IMR-90 (cell line): ENCODE measurements at regions not wholly inside any gene's neighbourhood (a gene's known extent, or its start where the extent isn't known, plus 50 kb on each side); places are given as distances from the start of the nearest gene placed in this dataset.

Source experiments
- ATAC-seq: fragments of 200-7000 bp; cut with Tn5 transposase; 2 replicates; pipeline ENCODE4 v1.9.1; 2020; ENCODE audit warnings: low read depth, mild to moderate bottlenecking, moderate library complexity
- BruUV-seq: library from RNA; stranded (reverse); fragments of 400-500 nt; replicated peaks from 2 replicates; lab custom pipeline; 2021; lab: Mats Ljungman, UMichigan
- CTCF ChIA-PET: fragments of 300-600 bp; formaldehyde crosslinking; extraction: SDS; loops from one replicate; lab custom pipeline; 2021; ENCODE audit warnings: antibody characterized with exemption; lab: Yijun Ruan, JAX
- POLR2A ChIA-PET: fragments of 300-600 bp; sonication (Branson Sonifier 250); formaldehyde crosslinking; loops from one replicate; lab custom pipeline; 2022; ENCODE audit warnings: antibody characterized with exemption; ENCODE audit not compliant: unreplicated experiment; lab: Charles Lee
- DNase-seq: peaks from one replicate; pipeline ENCODE4 v3.0.0; 2013
- H2AFZ ChIP-seq: replicated peaks from 2 replicates; pipeline ENCODE3; 2013; ENCODE audit warnings: low read length, mild to moderate bottlenecking; ENCODE audit not compliant: poor library complexity
- H2AK5ac ChIP-seq: 2 replicates; pipeline ENCODE4 v1.6.1; 2013; ENCODE audit warnings: low read depth, low read length, inconsistent platforms
- H2AK9ac ChIP-seq: replicated peaks from 2 replicates; pipeline ENCODE3; 2013; ENCODE audit warnings: mild to moderate bottlenecking, low read depth, low read length, moderate library complexity; ENCODE audit not compliant: poor library complexity
- H2BK120ac ChIP-seq: 2 replicates; pipeline ENCODE4 v1.6.1; 2013; ENCODE audit warnings: low read depth, low read length, inconsistent platforms
- H2BK15ac ChIP-seq: 3 replicates; pipeline ENCODE4 v1.6.1; 2013; ENCODE audit warnings: low read depth, low read length, inconsistent platforms
- H2BK20ac ChIP-seq: 2 replicates; pipeline ENCODE4 v1.6.1; 2013; ENCODE audit warnings: low read depth, mild to moderate bottlenecking, inconsistent platforms, low read length, moderate library complexity
- H2BK5ac ChIP-seq: 2 replicates; pipeline ENCODE4 v1.6.1; 2013; ENCODE audit warnings: mild to moderate bottlenecking, low read depth, low read length, inconsistent platforms; ENCODE audit not compliant: poor library complexity, severe bottlenecking
- H3K14ac ChIP-seq: replicated peaks from 2 replicates; pipeline ENCODE4 v1.6.1; 2013; ENCODE audit warnings: low read depth, low read length, inconsistent platforms
- H3K18ac ChIP-seq: 2 replicates; pipeline ENCODE4 v1.6.1; 2013; ENCODE audit warnings: low read depth, low read length, control low read depth
- H3K23ac ChIP-seq: 2 replicates; pipeline ENCODE4 v1.6.1; 2013; ENCODE audit warnings: low read depth, low read length, inconsistent platforms
- H3K27ac ChIP-seq: 2 replicates; pipeline ENCODE4 v1.5.1; 2013; ENCODE audit warnings: mild to moderate bottlenecking, control low read depth, low read length; ENCODE audit not compliant: insufficient read depth
- H3K27me3 ChIP-seq: 2 replicates; pipeline ENCODE4 v1.6.1; 2013; ENCODE audit warnings: low read length; ENCODE audit not compliant: control insufficient read depth, insufficient read depth
- H3K36me3 ChIP-seq: 2 replicates; pipeline ENCODE4 v1.6.1; 2013; ENCODE audit warnings: low read length, mixed read lengths; ENCODE audit not compliant: control insufficient read depth, insufficient read depth
- H3K4ac ChIP-seq: 2 replicates; pipeline ENCODE4 v1.6.1; 2013; ENCODE audit warnings: low read depth, low read length, inconsistent platforms
- H3K4me1 ChIP-seq: 2 replicates; pipeline ENCODE4 v1.6.1; 2013; ENCODE audit warnings: low read length, mixed read lengths; ENCODE audit not compliant: control insufficient read depth, insufficient read depth
- H3K4me2 ChIP-seq: 2 replicates; pipeline ENCODE4 v1.6.1; 2013; ENCODE audit warnings: low read depth, mild to moderate bottlenecking, control low read depth, low read length, moderate library complexity
- H3K4me3 ChIP-seq: 2 replicates; pipeline ENCODE4 v1.5.1; 2013; ENCODE audit warnings: low read depth, mild to moderate bottlenecking, control low read depth, low read length, moderate library complexity; ENCODE audit not compliant: insufficient read depth
- H3K56ac ChIP-seq: 2 replicates; pipeline ENCODE4 v1.6.1; 2013; ENCODE audit warnings: low read length, inconsistent platforms; ENCODE audit not compliant: insufficient read depth; ENCODE audit errors: extremely low read depth
- H3K79me1 ChIP-seq, 2 experiments: 2 replicates each; pipeline ENCODE4 v1.6.1; 2013; ENCODE audit warnings: low read length in 2 of 2, inconsistent platforms in 1 of 2, low read depth in 1 of 2
- H3K9ac ChIP-seq: 2 replicates; pipeline ENCODE4 v1.6.1; 2013; ENCODE audit warnings: low read depth, low read length, control low read depth
- H3K9me1 ChIP-seq: 2 replicates; pipeline ENCODE4 v1.6.1; 2013; ENCODE audit warnings: low read length, inconsistent platforms; ENCODE audit not compliant: insufficient read depth
- H3K9me3 ChIP-seq: 2 replicates; pipeline ENCODE4 v1.6.1; 2013; ENCODE audit warnings: low read length; ENCODE audit not compliant: control insufficient read depth, insufficient read depth
- H4K20me1 ChIP-seq: 2 replicates; pipeline ENCODE4 v1.6.1; 2013; ENCODE audit warnings: low read length, inconsistent platforms; ENCODE audit not compliant: insufficient read depth
- H4K5ac ChIP-seq: 2 replicates; pipeline ENCODE4 v1.6.1; 2013; ENCODE audit warnings: mild to moderate bottlenecking, low read depth, low read length, control low read depth
- H4K8ac ChIP-seq, 2 experiments: 2 replicates each; pipeline ENCODE4 v1.6.1; 2013; ENCODE audit warnings: low read depth in 2 of 2, low read length in 2 of 2, control low read depth in 1 of 2, inconsistent platforms in 1 of 2
- H4K91ac ChIP-seq: 2 replicates; pipeline ENCODE4 v1.6.1; 2013; ENCODE audit warnings: low read depth, low read length, inconsistent platforms; ENCODE audit not compliant: insufficient read depth
- MXI1 ChIP-seq: IDR thresholded peaks from 2 replicates; pipeline ENCODE4 v1.6.1; 2012; ENCODE audit warnings: low read depth, mild to moderate bottlenecking, low read length, moderate library complexity, borderline replicate concordance
- WGBS, 2 experiments: methylation state at CpG; one replicate each; pipeline versions ENCODE4 v1.1.5 to v1.1.7; 2013; ENCODE audit warnings: missing lambda C conversion rate in 2 of 2; ENCODE audit not compliant: insufficient read length in 1 of 2; ENCODE audit errors: extremely low coverage in 2 of 2; 5-methylcytosine and 5-hydroxymethylcytosine counted together
- dilution Hi-C: fragments of 300-500 bp; cut with HindIII; formaldehyde crosslinking; loops from one replicate; pipeline ENCODE4 v1.14.3; 2018; ENCODE audit warnings: low sequenced_read_pairs; ENCODE audit not compliant: unreplicated experiment
- in situ Hi-C: fragments of 300-500 bp; cut with MboI; formaldehyde crosslinking; loops from 3 replicates; pipeline ENCODE4 v1.14.3; 2019; ENCODE audit warnings: low sequenced_read_pairs, inconsistent platforms, mixed read lengths
- intact Hi-C: fragments of 100-400 bp; cut with micrococcal nuclease; formaldehyde crosslinking; loops from 2 replicates; pipeline ENCODE4 v1.10.0; 2022
- TF ChIP-seq, protein P1 (sequence below): conservative IDR thresholded peaks from 2 replicates; pipeline ENCODE4 v1.5.1; 2012; ENCODE audit warnings: mild to moderate bottlenecking, low read depth, low read length, improper control_type of control experiment

DNA sequence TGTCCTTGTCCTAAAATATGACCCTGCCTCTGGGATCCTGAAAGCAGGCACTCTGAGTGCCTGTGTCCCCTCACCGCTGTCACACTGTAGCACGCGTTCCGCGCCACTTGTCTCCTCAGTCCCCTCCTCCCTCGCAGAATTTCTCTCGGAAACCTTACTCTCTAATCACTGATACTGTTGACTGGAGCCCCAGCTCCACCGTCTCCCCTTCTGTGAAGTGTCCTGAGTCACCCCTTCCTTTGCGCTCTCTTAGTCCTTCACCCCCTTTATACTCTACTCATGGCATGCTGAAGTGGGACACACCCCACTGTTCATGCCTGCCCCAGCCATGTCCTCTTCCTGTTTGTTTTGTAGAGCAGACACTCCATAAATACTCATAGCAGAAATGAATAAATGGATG is 104.7 kb downstream of the ZNF664 start:
- Histone ChIP-seq H2BK120ac (no peak overlapping the region), H3K9me3 (no peaks in the 10 kb centered on the region), H2BK20ac (no peak overlapping the region), H3K9me1 (no peaks in the 10 kb centered on the region), H3K4ac (no peak overlapping the region), H4K5ac (no peak overlapping the region), H3K23ac (no peak overlapping the region), H2BK5ac (no peak overlapping the region), H3K56ac (no peak overlapping the region), H4K20me1 (no peaks in the 10 kb centered on the region), H3K4me2 (no peak overlapping the region), H3K27me3 (peaks cover 8% of the 10 kb centered on the region), H3K27ac (no peak overlapping the region), H4K8ac (no peak overlapping the region), H3K4me1 (no peaks in the 10 kb centered on the region), H3K18ac (no peak overlapping the region), H3K9ac (no peak overlapping the region), H2AFZ (no peak overlapping the region), H3K4me3 (no peak overlapping the region), H3K14ac (no peak overlapping the region), H3K36me3 (no peaks in the 10 kb centered on the region), H2BK15ac (no peak overlapping the region), H3K79me1 (no peaks in the 10 kb centered on the region), H2AK5ac (no peak overlapping the region), H2AK9ac (no peak overlapping the region), H4K91ac (no peak overlapping the region)
- POLR2A ChIA-PET, result no interaction called here
- in situ Hi-C loops (no loop called here), dilution Hi-C loops (no loop called here), intact Hi-C loops (no loop called here)
- no peak for ATAC-seq
- DNase-seq, result no peak
- TF ChIP-seq, protein P1, sequence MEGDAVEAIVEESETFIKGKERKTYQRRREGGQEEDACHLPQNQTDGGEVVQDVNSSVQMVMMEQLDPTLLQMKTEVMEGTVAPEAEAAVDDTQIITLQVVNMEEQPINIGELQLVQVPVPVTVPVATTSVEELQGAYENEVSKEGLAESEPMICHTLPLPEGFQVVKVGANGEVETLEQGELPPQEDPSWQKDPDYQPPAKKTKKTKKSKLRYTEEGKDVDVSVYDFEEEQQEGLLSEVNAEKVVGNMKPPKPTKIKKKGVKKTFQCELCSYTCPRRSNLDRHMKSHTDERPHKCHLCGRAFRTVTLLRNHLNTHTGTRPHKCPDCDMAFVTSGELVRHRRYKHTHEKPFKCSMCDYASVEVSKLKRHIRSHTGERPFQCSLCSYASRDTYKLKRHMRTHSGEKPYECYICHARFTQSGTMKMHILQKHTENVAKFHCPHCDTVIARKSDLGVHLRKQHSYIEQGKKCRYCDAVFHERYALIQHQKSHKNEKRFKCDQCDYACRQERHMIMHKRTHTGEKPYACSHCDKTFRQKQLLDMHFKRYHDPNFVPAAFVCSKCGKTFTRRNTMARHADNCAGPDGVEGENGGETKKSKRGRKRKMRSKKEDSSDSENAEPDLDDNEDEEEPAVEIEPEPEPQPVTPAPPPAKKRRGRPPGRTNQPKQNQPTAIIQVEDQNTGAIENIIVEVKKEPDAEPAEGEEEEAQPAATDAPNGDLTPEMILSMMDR, result no peak
- TF ChIP-seq MXI1, result no peak
- 74% methylated on average over 8 of the region's 9 CpGs; no CpG with 5 or more reads in 1 of the 2 experiments for WGBS, 2 experiments
- no TSS peak for BruUV-seq
- CTCF ChIA-PET, result no interaction called here
